HEK293 (cell line): ENCODE measurements at regions not wholly inside any gene's neighbourhood (a gene's known extent, or its start where the extent isn't known, plus 50 kb on each side); places are given as distances from the start of the nearest gene placed in this dataset.
A peak's percentile ranks its signal among the peaks of the same experiment; 100 is the strongest.

Source experiments
- CTCF ChIA-PET: fragments of 350-600 bp; formaldehyde crosslinking; extraction: SDS; loops from one replicate; lab custom pipeline; 2021; ENCODE audit warnings: antibody characterized with exemption; lab: Yijun Ruan, JAX
- POLR2A ChIA-PET: fragments of 300-600 bp; formaldehyde crosslinking; extraction: SDS; loops from one replicate; lab custom pipeline; 2020; ENCODE audit warnings: antibody characterized with exemption, inconsistent platforms; lab: Yijun Ruan, JAX
- H3K27ac ChIP-seq: fragments of 200-500 bp; sonication (Bioruptor generic); 2 replicates; pipeline ENCODE4 v1.5.1; 2014; ENCODE audit warnings: low read depth, low read length, control low read depth, inconsistent platforms; ENCODE audit errors: extremely low read depth
- H3K36me3 ChIP-seq, 2 experiments: fragments of 200-500 bp in 1 of 2; sonication (Bioruptor generic) in 1 of 2; 1 replicate in 1 of 2; 2 replicates in 1 of 2; pipeline ENCODE4 v1.5.1; 2014 to 2017; ENCODE audit warnings: inconsistent platforms in 2 of 2, low read length in 2 of 2; ENCODE audit not compliant: control insufficient read depth in 2 of 2, insufficient read depth in 1 of 2
- H3K4me1 ChIP-seq: fragments of 200-500 bp; sonication (Bioruptor generic); 2 replicates; pipeline ENCODE4 v1.5.1; 2014; ENCODE audit warnings: mild to moderate bottlenecking, low read length, inconsistent platforms; ENCODE audit not compliant: control insufficient read depth, insufficient read depth
- H3K4me3 ChIP-seq: 2 replicates; pipeline ENCODE4 v1.5.1; 2011; ENCODE audit warnings: low read depth, mild to moderate bottlenecking, control low read depth, low read length, moderate library complexity
- H3K9me3 ChIP-seq: fragments of 200-500 bp; sonication (Bioruptor generic); 2 replicates; pipeline ENCODE4 v1.5.1; 2014; ENCODE audit warnings: low read depth, low read length, inconsistent platforms; ENCODE audit not compliant: control insufficient read depth, insufficient read depth
- BCL11B ChIP-seq: fragments of 450-650 bp; formaldehyde crosslinking; IDR thresholded peaks from 2 replicates; pipeline ENCODE4 v1.5.1; 2016; ENCODE audit warnings: low read depth, missing biosample characterization, missing genetic modification characterization
- CTCF ChIP-seq: fragments of 450-650 bp; formaldehyde crosslinking; IDR thresholded peaks from 2 replicates; pipeline ENCODE4 v1.5.1; 2016; ENCODE audit warnings: missing biosample characterization, missing genetic modification characterization
- GLI4 ChIP-seq: fragments of 450-650 bp; formaldehyde crosslinking; IDR thresholded peaks from 2 replicates; pipeline ENCODE4 v1.5.1; 2016; ENCODE audit warnings: missing biosample characterization, missing genetic modification characterization
- KLF7 ChIP-seq: fragments of 450-650 bp; formaldehyde crosslinking; IDR thresholded peaks from 2 replicates; pipeline ENCODE4 v1.5.1; 2016; ENCODE audit warnings: missing biosample characterization, missing genetic modification characterization, borderline replicate concordance
- MEIS1 ChIP-seq: sonication (generic); formaldehyde crosslinking; IDR thresholded peaks from 2 replicates; pipeline ENCODE4 v1.8.1; 2022; ENCODE audit warnings: missing genetic modification reagents, mild to moderate bottlenecking, borderline replicate concordance
- SALL2 ChIP-seq: fragments of 450-650 bp; formaldehyde crosslinking; IDR thresholded peaks from 2 replicates; pipeline ENCODE4 v1.5.0; 2017; ENCODE audit warnings: missing biosample characterization, mild to moderate bottlenecking, missing genetic modification characterization, borderline replicate concordance
- SCRT2 ChIP-seq: fragments of 450-650 bp; formaldehyde crosslinking; IDR thresholded peaks from 2 replicates; pipeline ENCODE4 v1.5.1; 2016; ENCODE audit warnings: missing biosample characterization, missing genetic modification characterization
- ZBTB1 ChIP-seq: fragments of 450-650 bp; formaldehyde crosslinking; IDR thresholded peaks from 2 replicates; pipeline ENCODE4 v1.5.1; 2016; ENCODE audit warnings: missing biosample characterization, missing genetic modification characterization
- ZBTB21 ChIP-seq: fragments of 450-650 bp; formaldehyde crosslinking; IDR thresholded peaks from 2 replicates; pipeline ENCODE4 v1.5.1; 2017; ENCODE audit warnings: missing biosample characterization, missing genetic modification characterization
- ZEB2 ChIP-seq: fragments of 450-650 bp; formaldehyde crosslinking; IDR thresholded peaks from 2 replicates; pipeline ENCODE4 v1.5.1; 2016; ENCODE audit warnings: missing biosample characterization, missing genetic modification characterization
- ZFHX2 ChIP-seq: fragments of 450-650 bp; formaldehyde crosslinking; conservative IDR thresholded peaks from 2 replicates; pipeline ENCODE4 v1.5.1; 2016; ENCODE audit warnings: missing biosample characterization, missing genetic modification characterization
- ZNF184 ChIP-seq: fragments of 450-650 bp; IDR thresholded peaks from 2 replicates; pipeline ENCODE4 v1.5.1; 2018; ENCODE audit warnings: missing biosample characterization, mild to moderate bottlenecking, missing genetic modification characterization
- ZNF19 ChIP-seq: fragments of 450-650 bp; formaldehyde crosslinking; IDR thresholded peaks from 2 replicates; pipeline ENCODE4; 2016; ENCODE audit warnings: missing biosample characterization, missing genetic modification characterization, low read depth
- ZNF221 ChIP-seq: fragments of 450-650 bp; formaldehyde crosslinking; IDR thresholded peaks from 2 replicates; pipeline ENCODE4 v1.5.1; 2017; ENCODE audit warnings: missing biosample characterization, missing genetic modification characterization, borderline replicate concordance
- ZNF239 ChIP-seq: fragments of 450-650 bp; formaldehyde crosslinking; IDR thresholded peaks from 2 replicates; pipeline ENCODE4 v1.5.1; 2016; ENCODE audit warnings: missing biosample characterization, missing genetic modification characterization
- ZNF24 ChIP-seq: fragments of 450-650 bp; formaldehyde crosslinking; IDR thresholded peaks from 2 replicates; pipeline ENCODE4 v1.5.1; 2016; ENCODE audit warnings: missing biosample characterization, missing genetic modification characterization
- ZNF324 ChIP-seq: fragments of 450-650 bp; formaldehyde crosslinking; IDR thresholded peaks from 2 replicates; pipeline ENCODE4 v1.5.1; 2016; ENCODE audit warnings: missing biosample characterization, missing genetic modification characterization
- ZNF341 ChIP-seq: fragments of 450-650 bp; formaldehyde crosslinking; IDR thresholded peaks from 2 replicates; pipeline ENCODE4; 2016; ENCODE audit warnings: low read depth, missing biosample characterization, missing genetic modification characterization
- ZNF404 ChIP-seq: fragments of 450-650 bp; formaldehyde crosslinking; IDR thresholded peaks from 2 replicates; pipeline ENCODE4 v1.5.1; 2017; ENCODE audit warnings: missing biosample characterization, missing genetic modification characterization
- ZNF426 ChIP-seq: fragments of 450-650 bp; formaldehyde crosslinking; IDR thresholded peaks from 2 replicates; pipeline ENCODE4 v1.5.1; 2017; ENCODE audit warnings: missing biosample characterization, missing genetic modification characterization, mild to moderate bottlenecking, inconsistent platforms, moderate library complexity
- ZNF658 ChIP-seq: fragments of 450-650 bp; formaldehyde crosslinking; IDR thresholded peaks from 2 replicates; pipeline ENCODE4; 2016; ENCODE audit warnings: missing biosample characterization, missing genetic modification characterization
- ZNF830 ChIP-seq: fragments of 450-650 bp; IDR thresholded peaks from 2 replicates; pipeline ENCODE4 v1.5.0; 2018; ENCODE audit warnings: missing biosample characterization, missing genetic modification characterization, low read depth, mild to moderate bottlenecking, moderate library complexity
- ZNF843 ChIP-seq: fragments of 450-650 bp; formaldehyde crosslinking; IDR thresholded peaks from 2 replicates; pipeline ENCODE4 v1.5.1; 2016; ENCODE audit warnings: missing biosample characterization, missing genetic modification characterization
- TF ChIP-seq, protein P1 (sequence below): fragments of 450-650 bp; IDR thresholded peaks from 2 replicates; pipeline ENCODE4 v1.5.1; 2018; ENCODE audit warnings: missing biosample characterization, mild to moderate bottlenecking, missing genetic modification characterization
- TF ChIP-seq, protein P2 (sequence below): fragments of 450-650 bp; formaldehyde crosslinking; IDR thresholded peaks from 2 replicates; pipeline ENCODE4 v1.5.1; 2016; ENCODE audit warnings: missing biosample characterization, missing genetic modification characterization

DNA sequence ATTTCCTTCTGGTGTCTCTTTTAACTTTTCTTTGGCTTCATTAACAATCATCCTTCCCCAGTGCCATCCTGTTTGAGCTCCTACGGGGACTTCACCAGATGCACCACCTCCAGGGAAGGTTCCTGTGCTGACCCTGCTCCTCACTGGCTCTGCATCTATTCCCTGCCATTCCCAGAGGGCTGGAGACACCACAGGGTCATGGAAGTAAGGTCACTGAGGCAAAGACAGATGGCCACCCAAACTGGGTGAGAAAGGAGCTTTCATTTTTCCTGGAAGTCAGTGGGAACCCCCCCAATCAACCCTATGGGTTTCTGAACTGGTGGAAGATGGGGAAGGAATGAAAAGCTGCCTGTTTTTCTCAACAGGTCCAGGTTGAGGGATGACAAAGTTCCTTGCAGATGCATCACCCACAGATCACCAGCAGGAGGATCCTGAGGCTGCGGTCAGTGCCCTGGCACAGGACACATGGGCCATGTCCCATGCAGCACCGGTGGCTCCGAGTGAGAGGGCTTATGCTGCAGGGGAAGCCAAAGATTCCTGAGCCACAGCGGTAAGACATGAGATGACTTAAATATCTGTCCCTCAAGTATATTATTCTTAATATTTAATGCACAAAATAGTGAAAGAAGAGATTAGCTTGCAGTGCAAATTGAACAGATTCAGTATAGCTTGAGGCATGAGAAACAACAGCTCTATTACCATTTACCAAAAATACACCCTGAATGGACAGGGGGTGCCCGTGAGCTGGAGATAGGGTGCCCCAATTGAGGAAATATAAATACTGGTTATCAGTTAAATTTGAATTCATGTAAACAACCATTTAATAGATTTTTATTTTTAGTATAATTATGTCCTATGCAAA is 73.0 kb upstream of the VPREB1 start:
- ChIA-PET POLR2A (no interaction called here), CTCF (interaction anchor here (0.5 to 4.1 kb wide), 18 partner anchors 8 to 251 kb away, joined by 3 to 31 read pairs (median 4); no protein-coding TSS in a partner anchor)
- TF ChIP-seq ZNF184 (tag by site-specific recombination) (no peak), ZNF843 (tag by site-specific recombination) (no peak), SCRT2 (tag by site-specific recombination) (0 out of 2 replicates have a peak, but pooled peaks have one; percentile 16), ZEB2 (no peak), ZNF324 (tag by site-specific recombination) (no peak), KLF7 (tag by site-specific recombination) (no peak)
- TF ChIP-seq, protein P1, sequence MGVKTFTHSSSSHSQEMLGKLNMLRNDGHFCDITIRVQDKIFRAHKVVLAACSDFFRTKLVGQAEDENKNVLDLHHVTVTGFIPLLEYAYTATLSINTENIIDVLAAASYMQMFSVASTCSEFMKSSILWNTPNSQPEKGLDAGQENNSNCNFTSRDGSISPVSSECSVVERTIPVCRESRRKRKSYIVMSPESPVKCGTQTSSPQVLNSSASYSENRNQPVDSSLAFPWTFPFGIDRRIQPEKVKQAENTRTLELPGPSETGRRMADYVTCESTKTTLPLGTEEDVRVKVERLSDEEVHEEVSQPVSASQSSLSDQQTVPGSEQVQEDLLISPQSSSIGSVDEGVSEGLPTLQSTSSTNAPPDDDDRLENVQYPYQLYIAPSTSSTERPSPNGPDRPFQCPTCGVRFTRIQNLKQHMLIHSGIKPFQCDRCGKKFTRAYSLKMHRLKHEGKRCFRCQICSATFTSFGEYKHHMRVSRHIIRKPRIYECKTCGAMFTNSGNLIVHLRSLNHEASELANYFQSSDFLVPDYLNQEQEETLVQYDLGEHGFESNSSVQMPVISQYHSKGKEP = no peak

GRCh38 chr22:22169923-22170322 is 74.7 kb upstream of the VPREB1 start:
- ChIA-PET CTCF (interaction anchor here (0.6 to 4.1 kb wide), 5 partner anchors 11 to 244 kb away, joined by 3 to 31 read pairs (median 3); no protein-coding TSS in a partner anchor), POLR2A (no interaction called here)

More for the DNA sequence above, 73.0 kb upstream of the VPREB1 start:
- no peak overlapping the region for H3K27ac ChIP-seq
- H3K36me3 ChIP-seq = no peaks in the 10 kb centered on the region
- H3K4me3 ChIP-seq = no peak overlapping the region
- no peaks in the 10 kb centered on the region for H3K4me1 ChIP-seq
- no peaks in the 10 kb centered on the region for H3K9me3 ChIP-seq

More at GRCh38 chr22:22169923-22170322, 74.7 kb upstream of the VPREB1 start:
- H3K36me3 ChIP-seq = no peaks in the 10 kb centered on the region
- no peaks in the 10 kb centered on the region for H3K9me3 ChIP-seq
- H3K4me3 ChIP-seq = no peak overlapping the region
- H3K27ac ChIP-seq = no peak overlapping the region
- TF ChIP-seq, protein P2, sequence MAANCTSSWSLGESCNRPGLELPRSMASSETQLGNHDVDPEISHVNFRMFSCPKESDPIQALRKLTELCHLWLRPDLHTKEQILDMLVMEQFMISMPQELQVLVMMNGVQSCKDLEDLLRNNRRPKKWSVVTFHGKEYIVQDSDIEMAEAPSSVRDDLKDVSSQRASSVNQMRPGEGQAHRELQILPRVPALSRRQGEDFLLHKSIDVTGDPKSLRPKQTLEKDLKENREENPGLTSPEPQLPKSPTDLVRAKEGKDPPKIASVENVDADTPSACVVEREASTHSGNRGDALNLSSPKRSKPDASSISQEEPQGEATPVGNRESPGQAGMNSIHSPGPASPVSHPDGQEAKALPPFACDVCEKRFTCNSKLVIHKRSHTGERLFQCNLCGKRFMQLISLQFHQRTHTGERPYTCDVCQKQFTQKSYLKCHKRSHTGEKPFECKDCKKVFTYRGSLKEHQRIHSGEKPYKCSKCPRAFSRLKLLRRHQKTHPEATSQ (tag by site-specific recombination) = no peak
- TF ChIP-seq ZFHX2 (tag by site-specific recombination) (no peak), ZNF426 (tag by site-specific recombination) (no peak), ZNF221 (tag by site-specific recombination) (no peak), ZNF341 (tag by site-specific recombination) (no peak), BCL11B (tag by site-specific recombination) (no peak), CTCF (no peak), ZNF830 (tag by site-specific recombination) (no peak), MEIS1 (CRISPR knock-in tag) (no peak), ZNF404 (tag by site-specific recombination) (no peak), ZNF19 (tag by site-specific recombination) (no peak), SALL2 (tag by site-specific recombination) (no peak), ZNF324 (tag by site-specific recombination) (no peak), ZNF658 (tag by site-specific recombination) (no peak), ZBTB21 (tag by site-specific recombination) (no peak), ZNF239 (tag by site-specific recombination) (no peak), GLI4 (tag by site-specific recombination) (no peak), ZBTB1 (tag by site-specific recombination) (no peak), ZNF24 (tag by site-specific recombination) (no peak)
- TF ChIP-seq, all 188 proteins: peak for 0
- no peaks in the 10 kb centered on the region for H3K4me1 ChIP-seq
